ENCODE measurements at regions not wholly inside any gene's neighbourhood (a gene's known extent, or its start where the extent isn't known, plus 50 kb on each side); places are given as distances from the start of the nearest gene placed in this dataset.
"Not testable (repeated sequence)": the region's sequence is repeated elsewhere in the genome, so short reads cannot be mapped to it uniquely, and the experiment has no call there.

GRCh38 chr2:87239558-87240215, 218.0 kb upstream of the PLGLB1 start:
- H3K36me3 ChIP-seq (ENCODE audit: control insufficient read depth in 2 of 2, extremely low read depth in 1 of 2, insufficient read depth in 2 of 2, low read length in 2 of 2); H3K9me3 ChIP-seq (ENCODE audit: control insufficient read depth, low read depth, low read length); H3K9me1 ChIP-seq (ENCODE audit: control insufficient read depth, extremely low read depth, insufficient read depth, low read length); H3K4me3 ChIP-seq (ENCODE audit: control insufficient read depth in 2 of 3, extremely low read depth in 1 of 3, insufficient read depth in 2 of 3, low read depth in 1 of 3, low read length in 3 of 3); DNase-seq (ENCODE audit: low read depth, low spot score); H2AFZ ChIP-seq (ENCODE audit: control insufficient read depth, low read length); H3K27me3 ChIP-seq (ENCODE audit: control insufficient read depth, extremely low read depth, insufficient read depth, low read length); H3K4me1 ChIP-seq (ENCODE audit: control insufficient read depth, extremely low read depth, insufficient read depth, low read length); H3K79me2 ChIP-seq (ENCODE audit: control insufficient read depth, insufficient read depth, low read length); H3K4me2 ChIP-seq (ENCODE audit: control insufficient read depth, extremely low read depth, insufficient read depth, low read depth, low read length); H3K9ac ChIP-seq (ENCODE audit: control insufficient read depth, extremely low read depth, insufficient read depth, low read length); H3K27ac ChIP-seq (ENCODE audit: control insufficient read depth, insufficient read depth, low read length); H4K20me1 ChIP-seq (ENCODE audit: control insufficient read depth, extremely low read depth, insufficient read depth, low read length); dilution Hi-C loops (cut with MboI; ENCODE audit: extremely low pct_ligation_motif_present, low sequenced_read_pairs): not testable (repeated sequence)
- FAIRE-seq: peak; percentile 20

DNA sequence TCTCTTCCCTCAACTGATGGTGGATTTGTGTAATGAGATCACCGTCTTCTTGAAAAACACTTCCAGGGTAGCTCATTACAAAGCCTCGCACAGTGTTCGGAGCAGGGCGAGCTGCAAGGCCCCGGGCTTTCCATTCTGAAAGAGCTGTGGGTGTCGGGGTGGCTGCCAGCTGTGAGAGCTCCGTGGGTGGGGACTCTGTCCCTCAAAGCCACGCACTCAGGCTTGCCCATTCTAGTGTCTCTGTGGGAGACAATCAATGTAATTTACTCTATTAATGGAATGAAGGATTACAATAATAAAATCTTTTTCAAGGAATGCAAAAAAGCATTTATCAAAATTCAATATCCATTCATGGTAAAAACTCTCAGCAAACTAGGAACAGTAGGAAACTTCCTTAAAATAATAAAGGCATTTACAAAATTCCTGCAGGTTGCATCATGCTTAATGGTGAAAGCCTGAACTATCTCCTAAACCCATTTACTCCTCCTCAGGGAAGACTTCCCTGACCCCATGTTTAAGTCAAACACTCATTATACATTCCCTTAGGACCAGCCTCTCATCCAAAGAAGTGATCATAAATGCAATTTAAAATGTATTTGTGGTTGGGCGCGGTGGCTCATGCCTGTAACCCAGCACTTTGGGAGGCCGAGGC, 224.5 kb upstream of the PLGLB1 start:
- H3K4me1 ChIP-seq (ENCODE audit: control insufficient read depth, extremely low read depth, insufficient read depth, low read length); H3K9me1 ChIP-seq (ENCODE audit: control insufficient read depth, extremely low read depth, insufficient read depth, low read length); H3K27me3 ChIP-seq (ENCODE audit: control insufficient read depth, extremely low read depth, insufficient read depth, low read length); H3K4me3 ChIP-seq (ENCODE audit: control insufficient read depth in 2 of 3, extremely low read depth in 1 of 3, insufficient read depth in 2 of 3, low read depth in 1 of 3, low read length in 3 of 3); H3K9ac ChIP-seq (ENCODE audit: control insufficient read depth, extremely low read depth, insufficient read depth, low read length); dilution Hi-C loops (cut with MboI; ENCODE audit: extremely low pct_ligation_motif_present, low sequenced_read_pairs); H3K4me2 ChIP-seq (ENCODE audit: control insufficient read depth, extremely low read depth, insufficient read depth, low read depth, low read length); H3K36me3 ChIP-seq (ENCODE audit: control insufficient read depth in 2 of 2, extremely low read depth in 1 of 2, insufficient read depth in 2 of 2, low read length in 2 of 2); H2AFZ ChIP-seq (ENCODE audit: control insufficient read depth, low read length); H3K79me2 ChIP-seq (ENCODE audit: control insufficient read depth, insufficient read depth, low read length); FAIRE-seq; H4K20me1 ChIP-seq (ENCODE audit: control insufficient read depth, extremely low read depth, insufficient read depth, low read length); DNase-seq (ENCODE audit: low read depth, low spot score); H3K9me3 ChIP-seq (ENCODE audit: control insufficient read depth, low read depth, low read length); H3K27ac ChIP-seq (ENCODE audit: control insufficient read depth, insufficient read depth, low read length): not testable (repeated sequence)

DNA sequence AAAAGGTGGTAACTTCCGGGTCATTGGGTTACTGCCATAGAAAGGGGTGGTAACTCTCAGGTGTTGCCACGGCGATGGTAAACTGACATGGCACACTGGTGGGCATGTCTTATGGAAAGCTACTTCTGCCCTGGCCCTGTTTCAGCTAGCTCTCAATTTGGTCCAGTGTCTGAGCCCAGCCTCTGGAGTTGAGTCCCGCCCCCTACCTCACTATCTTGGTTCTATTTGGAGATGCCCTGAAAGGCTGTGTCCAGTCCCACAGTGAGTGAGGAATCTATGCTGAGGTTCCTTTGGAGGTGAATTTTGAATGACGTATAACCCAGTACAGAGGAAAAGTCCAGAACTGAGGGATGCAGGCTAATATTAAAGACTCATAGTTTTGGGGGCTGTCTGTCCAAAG, 230.4 kb upstream of the PLGLB1 start:
- H3K79me2 ChIP-seq (ENCODE audit: control insufficient read depth, insufficient read depth, low read length); H4K20me1 ChIP-seq (ENCODE audit: control insufficient read depth, extremely low read depth, insufficient read depth, low read length); H3K9me3 ChIP-seq (ENCODE audit: control insufficient read depth, low read depth, low read length); H3K27me3 ChIP-seq (ENCODE audit: control insufficient read depth, extremely low read depth, insufficient read depth, low read length); H3K4me3 ChIP-seq (ENCODE audit: control insufficient read depth in 2 of 3, extremely low read depth in 1 of 3, insufficient read depth in 2 of 3, low read depth in 1 of 3, low read length in 3 of 3); H3K36me3 ChIP-seq (ENCODE audit: control insufficient read depth in 2 of 2, extremely low read depth in 1 of 2, insufficient read depth in 2 of 2, low read length in 2 of 2); H3K9ac ChIP-seq (ENCODE audit: control insufficient read depth, extremely low read depth, insufficient read depth, low read length); DNase-seq (ENCODE audit: low read depth, low spot score); H3K4me1 ChIP-seq (ENCODE audit: control insufficient read depth, extremely low read depth, insufficient read depth, low read length); H3K27ac ChIP-seq (ENCODE audit: control insufficient read depth, insufficient read depth, low read length); dilution Hi-C loops (cut with MboI; ENCODE audit: extremely low pct_ligation_motif_present, low sequenced_read_pairs); H2AFZ ChIP-seq (ENCODE audit: control insufficient read depth, low read length); H3K9me1 ChIP-seq (ENCODE audit: control insufficient read depth, extremely low read depth, insufficient read depth, low read length); FAIRE-seq; H3K4me2 ChIP-seq (ENCODE audit: control insufficient read depth, extremely low read depth, insufficient read depth, low read depth, low read length): not testable (repeated sequence)

DNA sequence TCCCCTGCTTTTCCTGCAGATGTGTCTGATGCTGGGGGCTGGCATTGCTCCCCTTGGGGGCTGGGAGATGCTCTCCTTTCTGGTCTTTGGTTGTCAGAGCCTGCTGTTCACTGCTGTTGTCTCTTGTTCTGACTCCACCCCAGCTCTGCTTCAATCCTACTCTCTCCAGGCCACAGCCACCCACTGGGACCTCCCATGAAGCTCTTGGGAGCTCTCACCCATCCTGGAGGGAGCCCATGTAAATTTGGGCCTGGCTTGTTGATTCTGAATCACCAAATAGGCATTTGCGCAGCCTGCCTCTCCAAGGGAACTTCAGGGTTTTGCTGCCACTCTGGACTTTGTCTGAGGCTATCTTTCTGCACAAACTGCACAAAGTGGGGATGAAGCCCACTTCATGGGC, 232.9 kb upstream of the PLGLB1 start:
- H2AFZ ChIP-seq (ENCODE audit: control insufficient read depth, low read length); dilution Hi-C loops (cut with MboI; ENCODE audit: extremely low pct_ligation_motif_present, low sequenced_read_pairs); H4K20me1 ChIP-seq (ENCODE audit: control insufficient read depth, extremely low read depth, insufficient read depth, low read length); H3K27ac ChIP-seq (ENCODE audit: control insufficient read depth, insufficient read depth, low read length); H3K9me1 ChIP-seq (ENCODE audit: control insufficient read depth, extremely low read depth, insufficient read depth, low read length); H3K4me2 ChIP-seq (ENCODE audit: control insufficient read depth, extremely low read depth, insufficient read depth, low read depth, low read length); H3K4me1 ChIP-seq (ENCODE audit: control insufficient read depth, extremely low read depth, insufficient read depth, low read length); H3K27me3 ChIP-seq (ENCODE audit: control insufficient read depth, extremely low read depth, insufficient read depth, low read length); DNase-seq (ENCODE audit: low read depth, low spot score); H3K36me3 ChIP-seq (ENCODE audit: control insufficient read depth in 2 of 2, extremely low read depth in 1 of 2, insufficient read depth in 2 of 2, low read length in 2 of 2); H3K4me3 ChIP-seq (ENCODE audit: control insufficient read depth in 2 of 3, extremely low read depth in 1 of 3, insufficient read depth in 2 of 3, low read depth in 1 of 3, low read length in 3 of 3); H3K9me3 ChIP-seq (ENCODE audit: control insufficient read depth, low read depth, low read length); H3K9ac ChIP-seq (ENCODE audit: control insufficient read depth, extremely low read depth, insufficient read depth, low read length); H3K79me2 ChIP-seq (ENCODE audit: control insufficient read depth, insufficient read depth, low read length); FAIRE-seq: not testable (repeated sequence)

- H2AFZ ChIP-seq (ENCODE audit: control insufficient read depth, low read length); H3K79me2 ChIP-seq (ENCODE audit: control insufficient read depth, insufficient read depth, low read length); H3K27me3 ChIP-seq (ENCODE audit: control insufficient read depth, extremely low read depth, insufficient read depth, low read length); H3K36me3 ChIP-seq (ENCODE audit: control insufficient read depth in 2 of 2, extremely low read depth in 1 of 2, insufficient read depth in 2 of 2, low read length in 2 of 2); DNase-seq (ENCODE audit: low read depth, low spot score); H3K4me2 ChIP-seq (ENCODE audit: control insufficient read depth, extremely low read depth, insufficient read depth, low read depth, low read length); H3K9me1 ChIP-seq (ENCODE audit: control insufficient read depth, extremely low read depth, insufficient read depth, low read length); FAIRE-seq; H3K4me1 ChIP-seq (ENCODE audit: control insufficient read depth, extremely low read depth, insufficient read depth, low read length); dilution Hi-C loops (cut with MboI; ENCODE audit: extremely low pct_ligation_motif_present, low sequenced_read_pairs); H4K20me1 ChIP-seq (ENCODE audit: control insufficient read depth, extremely low read depth, insufficient read depth, low read length); H3K9ac ChIP-seq (ENCODE audit: control insufficient read depth, extremely low read depth, insufficient read depth, low read length); H3K9me3 ChIP-seq (ENCODE audit: control insufficient read depth, low read depth, low read length); H3K4me3 ChIP-seq (ENCODE audit: control insufficient read depth in 2 of 3, extremely low read depth in 1 of 3, insufficient read depth in 2 of 3, low read depth in 1 of 3, low read length in 3 of 3); H3K27ac ChIP-seq (ENCODE audit: control insufficient read depth, insufficient read depth, low read length): not testable (repeated sequence)
These were observed 233.8 kb upstream of the PLGLB1 start for GRCh38 chr2:87255410-87255809.
